ENCODE measurements at regions not wholly inside any gene's neighbourhood (a gene's known extent, or its start where the extent isn't known, plus 50 kb on each side); places are given as distances from the start of the nearest gene placed in this dataset.

GRCh38 chr3:28138043-28138610, 103.3 kb upstream of the CMC1 start:
- H3K27me3 ChIP-seq (ENCODE audit: low read length) = no peaks in the 10 kb centered on the region
- H3K4me3 ChIP-seq (ENCODE audit: low read length) = no peak overlapping the region
- no peak overlapping the region for H3K27ac ChIP-seq (ENCODE audit: low read length)
- no peaks in the 10 kb centered on the region for H3K4me1 ChIP-seq (ENCODE audit: low read length)
- H3K9me2 ChIP-seq (replicated peaks; ENCODE audit: insufficient read depth, low read length) = no peaks in the 10 kb centered on the region
- DNase-seq = no peak
- no peaks in the 10 kb centered on the region for H3K79me2 ChIP-seq (ENCODE audit: low read length)
- no peak overlapping the region for H3K4me2 ChIP-seq (ENCODE audit: low read depth, low read length, poor library complexity, severe bottlenecking)
- no peaks in the 10 kb centered on the region for H4K20me1 ChIP-seq (ENCODE audit: insufficient read depth, low read depth, low read length)
- H2AFZ ChIP-seq (ENCODE audit: low read length) = no peak overlapping the region
- no peaks in the 10 kb centered on the region for H3K9me3 ChIP-seq (ENCODE audit: low read length)
- no peak overlapping the region for H3K9ac ChIP-seq (ENCODE audit: low read length)
- H3K36me3 ChIP-seq (ENCODE audit: insufficient read depth, low read length) = no peaks in the 10 kb centered on the region

GRCh38 chr3:28139288-28139687, 102.1 kb upstream of the CMC1 start:
- Histone ChIP-seq H3K9me2 (replicated peaks; ENCODE audit: insufficient read depth, low read length) (no peaks in the 10 kb centered on the region), H3K9ac (ENCODE audit: low read length) (no peak overlapping the region), H3K27ac (ENCODE audit: low read length) (no peak overlapping the region), H3K79me2 (ENCODE audit: low read length) (no peaks in the 10 kb centered on the region), H3K4me1 (ENCODE audit: low read length) (no peaks in the 10 kb centered on the region), H3K9me3 (ENCODE audit: low read length) (no peaks in the 10 kb centered on the region), H4K20me1 (ENCODE audit: insufficient read depth, low read depth, low read length) (no peaks in the 10 kb centered on the region), H3K27me3 (ENCODE audit: low read length) (no peaks in the 10 kb centered on the region), H3K36me3 (ENCODE audit: insufficient read depth, low read length) (no peaks in the 10 kb centered on the region), H3K4me3 (ENCODE audit: low read length) (no peak overlapping the region), H2AFZ (ENCODE audit: low read length) (no peak overlapping the region), H3K4me2 (ENCODE audit: low read depth, low read length, poor library complexity, severe bottlenecking) (no peak overlapping the region)
- no peak for DNase-seq

GRCh38 chr3:28139967-28140634, 101.3 kb upstream of the CMC1 start:
- no peaks in the 10 kb centered on the region for H3K79me2 ChIP-seq (ENCODE audit: low read length)
- no peak overlapping the region for H3K9ac ChIP-seq (ENCODE audit: low read length)
- no peak overlapping the region for H2AFZ ChIP-seq (ENCODE audit: low read length)
- H3K4me3 ChIP-seq (ENCODE audit: low read length) = no peak overlapping the region
- H3K9me3 ChIP-seq (ENCODE audit: low read length) = no peaks in the 10 kb centered on the region
- DNase-seq = no peak
- H3K4me1 ChIP-seq (ENCODE audit: low read length) = no peaks in the 10 kb centered on the region
- no peaks in the 10 kb centered on the region for H3K27me3 ChIP-seq (ENCODE audit: low read length)
- H4K20me1 ChIP-seq (ENCODE audit: insufficient read depth, low read depth, low read length) = no peaks in the 10 kb centered on the region
- no peak overlapping the region for H3K4me2 ChIP-seq (ENCODE audit: low read depth, low read length, poor library complexity, severe bottlenecking)
- no peaks in the 10 kb centered on the region for H3K9me2 ChIP-seq (replicated peaks; ENCODE audit: insufficient read depth, low read length)
- H3K27ac ChIP-seq (ENCODE audit: low read length) = no peak overlapping the region
- no peaks in the 10 kb centered on the region for H3K36me3 ChIP-seq (ENCODE audit: insufficient read depth, low read length)

- no peak overlapping the region for H2AFZ ChIP-seq (ENCODE audit: low read length)
- no peaks in the 10 kb centered on the region for H3K9me3 ChIP-seq (ENCODE audit: low read length)
- DNase-seq = no peak
- H3K4me1 ChIP-seq (ENCODE audit: low read length) = no peaks in the 10 kb centered on the region
- H4K20me1 ChIP-seq (ENCODE audit: insufficient read depth, low read depth, low read length) = no peaks in the 10 kb centered on the region
- H3K79me2 ChIP-seq (ENCODE audit: low read length) = no peaks in the 10 kb centered on the region
- no peak overlapping the region for H3K9ac ChIP-seq (ENCODE audit: low read length)
- no peaks in the 10 kb centered on the region for H3K27me3 ChIP-seq (ENCODE audit: low read length)
- H3K4me2 ChIP-seq (ENCODE audit: low read depth, low read length, poor library complexity, severe bottlenecking) = no peak overlapping the region
- no peak overlapping the region for H3K4me3 ChIP-seq (ENCODE audit: low read length)
- no peaks in the 10 kb centered on the region for H3K36me3 ChIP-seq (ENCODE audit: insufficient read depth, low read length)
- H3K9me2 ChIP-seq (replicated peaks; ENCODE audit: insufficient read depth, low read length) = no peaks in the 10 kb centered on the region
- no peak overlapping the region for H3K27ac ChIP-seq (ENCODE audit: low read length)
Observed at GRCh38 chr3:28140664-28141063, 100.8 kb upstream of the CMC1 start.

GRCh38 chr3:28149960-28150359, 91.5 kb upstream of the CMC1 start:
- H3K9ac ChIP-seq (ENCODE audit: low read length) = no peak overlapping the region
- no peaks in the 10 kb centered on the region for H4K20me1 ChIP-seq (ENCODE audit: insufficient read depth, low read depth, low read length)
- H2AFZ ChIP-seq (ENCODE audit: low read length) = no peak overlapping the region
- no peaks in the 10 kb centered on the region for H3K4me1 ChIP-seq (ENCODE audit: low read length)
- DNase-seq = no peak
- no peak overlapping the region for H3K4me2 ChIP-seq (ENCODE audit: low read depth, low read length, poor library complexity, severe bottlenecking)
- H3K36me3 ChIP-seq (ENCODE audit: insufficient read depth, low read length) = no peaks in the 10 kb centered on the region
- no peaks in the 10 kb centered on the region for H3K9me3 ChIP-seq (ENCODE audit: low read length)
- H3K27me3 ChIP-seq (ENCODE audit: low read length) = no peaks in the 10 kb centered on the region
- H3K79me2 ChIP-seq (ENCODE audit: low read length) = no peaks in the 10 kb centered on the region
- no peak overlapping the region for H3K27ac ChIP-seq (ENCODE audit: low read length)
- H3K4me3 ChIP-seq (ENCODE audit: low read length) = no peak overlapping the region
- no peaks in the 10 kb centered on the region for H3K9me2 ChIP-seq (replicated peaks; ENCODE audit: insufficient read depth, low read length)

GRCh38 chr3:28150465-28151206, 90.8 kb upstream of the CMC1 start:
- Histone ChIP-seq H3K4me3 (ENCODE audit: low read length) (no peak overlapping the region), H3K36me3 (ENCODE audit: insufficient read depth, low read length) (no peaks in the 10 kb centered on the region), H3K9ac (ENCODE audit: low read length) (no peak overlapping the region), H3K79me2 (ENCODE audit: low read length) (no peaks in the 10 kb centered on the region), H3K9me3 (ENCODE audit: low read length) (no peaks in the 10 kb centered on the region), H2AFZ (ENCODE audit: low read length) (no peak overlapping the region), H3K9me2 (replicated peaks; ENCODE audit: insufficient read depth, low read length) (no peaks in the 10 kb centered on the region), H3K27ac (ENCODE audit: low read length) (no peak overlapping the region), H3K4me1 (ENCODE audit: low read length) (no peaks in the 10 kb centered on the region), H4K20me1 (ENCODE audit: insufficient read depth, low read depth, low read length) (no peaks in the 10 kb centered on the region), H3K27me3 (ENCODE audit: low read length) (no peaks in the 10 kb centered on the region), H3K4me2 (ENCODE audit: low read depth, low read length, poor library complexity, severe bottlenecking) (no peak overlapping the region)
- DNase-seq = no peak

GRCh38 chr3:28151207-28151550, 90.2 kb upstream of the CMC1 start:
- Histone ChIP-seq H2AFZ (ENCODE audit: low read length) (no peak overlapping the region), H3K9me3 (ENCODE audit: low read length) (no peaks in the 10 kb centered on the region), H3K9me2 (replicated peaks; ENCODE audit: insufficient read depth, low read length) (no peaks in the 10 kb centered on the region), H3K36me3 (ENCODE audit: insufficient read depth, low read length) (no peaks in the 10 kb centered on the region), H3K27me3 (ENCODE audit: low read length) (no peaks in the 10 kb centered on the region), H3K4me1 (ENCODE audit: low read length) (no peaks in the 10 kb centered on the region), H3K4me3 (ENCODE audit: low read length) (no peak overlapping the region), H3K79me2 (ENCODE audit: low read length) (no peaks in the 10 kb centered on the region), H3K4me2 (ENCODE audit: low read depth, low read length, poor library complexity, severe bottlenecking) (no peak overlapping the region), H4K20me1 (ENCODE audit: insufficient read depth, low read depth, low read length) (no peaks in the 10 kb centered on the region), H3K27ac (ENCODE audit: low read length) (no peak overlapping the region), H3K9ac (ENCODE audit: low read length) (no peak overlapping the region)
- no peak for DNase-seq

GRCh38 chr3:28151608-28152228, 89.7 kb upstream of the CMC1 start:
- no peaks in the 10 kb centered on the region for H3K36me3 ChIP-seq (ENCODE audit: insufficient read depth, low read length)
- H3K4me3 ChIP-seq (ENCODE audit: low read length) = no peak overlapping the region
- no peak for DNase-seq
- H3K79me2 ChIP-seq (ENCODE audit: low read length) = no peaks in the 10 kb centered on the region
- H3K9ac ChIP-seq (ENCODE audit: low read length) = no peak overlapping the region
- H3K9me2 ChIP-seq (replicated peaks; ENCODE audit: insufficient read depth, low read length) = no peaks in the 10 kb centered on the region
- no peak overlapping the region for H3K4me2 ChIP-seq (ENCODE audit: low read depth, low read length, poor library complexity, severe bottlenecking)
- no peaks in the 10 kb centered on the region for H4K20me1 ChIP-seq (ENCODE audit: insufficient read depth, low read depth, low read length)
- no peak overlapping the region for H3K27ac ChIP-seq (ENCODE audit: low read length)
- no peaks in the 10 kb centered on the region for H3K4me1 ChIP-seq (ENCODE audit: low read length)
- H3K9me3 ChIP-seq (ENCODE audit: low read length) = no peaks in the 10 kb centered on the region
- H2AFZ ChIP-seq (ENCODE audit: low read length) = no peak overlapping the region
- no peaks in the 10 kb centered on the region for H3K27me3 ChIP-seq (ENCODE audit: low read length)

Measured in Karpas-422 (cell line).